ENCODE measurements at regions not wholly inside any gene's neighbourhood (a gene's known extent, or its start where the extent isn't known, plus 50 kb on each side); places are given as distances from the start of the nearest gene placed in this dataset.

DNA sequence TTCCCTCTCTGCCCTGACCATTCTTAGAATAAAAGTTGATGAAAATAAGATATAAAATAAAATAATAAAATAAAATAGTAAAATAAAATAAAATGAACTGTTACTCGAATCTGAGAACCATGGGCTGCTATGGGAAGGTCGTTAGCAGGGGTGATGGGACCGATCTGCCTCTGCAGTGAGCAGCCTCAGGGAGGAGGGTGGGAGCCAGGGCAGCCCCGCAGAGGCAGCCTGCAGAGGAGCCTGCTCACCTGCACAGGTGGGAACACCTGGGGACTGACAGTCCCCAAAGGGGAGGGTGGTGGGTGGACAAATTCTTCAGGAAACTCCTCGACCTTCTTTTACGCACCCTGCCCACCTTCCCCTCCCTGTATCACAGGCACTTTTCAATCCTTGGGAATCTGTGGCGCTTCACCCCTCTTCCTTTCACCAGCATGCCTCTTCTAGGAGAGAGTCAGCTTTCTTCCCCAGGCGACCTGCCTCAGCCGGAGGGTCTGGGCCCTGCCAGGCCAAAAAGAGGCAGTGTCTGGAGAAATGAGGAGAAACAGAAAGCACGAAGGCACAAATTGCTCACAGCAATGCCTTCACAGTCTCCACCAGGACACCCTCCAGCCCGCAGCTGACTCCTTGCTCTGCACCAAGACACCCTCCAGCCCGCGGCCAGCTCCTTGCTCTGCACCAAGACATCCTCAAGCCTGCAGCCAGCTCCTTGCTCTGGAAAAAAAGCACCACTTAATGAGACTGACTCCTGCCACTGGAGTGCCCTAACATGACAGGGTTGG, 368.4 kb upstream of the SHH start:
- peaks cover 25% of the 10 kb centered on the region for H3K27me3 Mint-ChIP-seq (ENCODE audit: low read depth, unreplicated experiment)
- H3K27me3 ChIP-seq (ENCODE audit: insufficient read depth, low read length), result no peaks in the 10 kb centered on the region
- H3K4me3 ChIP-seq (ENCODE audit: insufficient read depth, low read depth, low read length), result no peak overlapping the region
- no peaks in the 10 kb centered on the region for H3K4me1 Mint-ChIP-seq (ENCODE audit: low read depth, unreplicated experiment)
- H4K20me1 ChIP-seq (ENCODE audit: insufficient read depth, low read length), result no peaks in the 10 kb centered on the region
- H2AFZ ChIP-seq (ENCODE audit: low read depth, low read length), result no peak overlapping the region
- no peaks in the 10 kb centered on the region for H3K36me3 Mint-ChIP-seq (ENCODE audit: low read depth, unreplicated experiment)
- no peak overlapping the region for H3K27ac ChIP-seq (ENCODE audit: low read depth, low read length)
- no peak overlapping the region for H3K4me2 ChIP-seq (ENCODE audit: low read length)
- no peaks in the 10 kb centered on the region for H3K36me3 ChIP-seq (ENCODE audit: insufficient read depth, low read length)
- H3K4me1 ChIP-seq (ENCODE audit: insufficient read depth, low read length), result no peaks in the 10 kb centered on the region
- no peak overlapping the region for H3K27ac Mint-ChIP-seq (ENCODE audit: unreplicated experiment)
- peaks cover 9% of the 10 kb centered on the region for H3K9me3 Mint-ChIP-seq (ENCODE audit: unreplicated experiment)
- no peak overlapping the region for H3K9ac ChIP-seq (ENCODE audit: low read length)
- no peak for TF ChIP-seq CTCF (IDR thresholded peaks at IDR 0.05; ENCODE audit: insufficient read depth, low read depth, low read length)
- no peak for TF ChIP-seq EZH2 (IDR thresholded peaks at IDR 0.05; ENCODE audit: insufficient read depth, low read length)
- DNase-seq (ENCODE audit: low read depth), result no peak
- H3K79me2 ChIP-seq (ENCODE audit: insufficient read depth, low read length), result no peaks in the 10 kb centered on the region
- FAIRE-seq, result no peak
- no peaks in the 10 kb centered on the region for H3K9me3 ChIP-seq (ENCODE audit: insufficient read depth, low read depth, low read length)
- no peak overlapping the region for H3K4me3 Mint-ChIP-seq (ENCODE audit: unreplicated experiment)

- Mint-ChIP-seq H3K4me3 (ENCODE audit: unreplicated experiment) (no peak overlapping the region), H3K9me3 (ENCODE audit: unreplicated experiment) (peaks cover 4% of the 10 kb centered on the region), H3K4me1 (ENCODE audit: low read depth, unreplicated experiment) (no peaks in the 10 kb centered on the region), H3K27ac (ENCODE audit: unreplicated experiment) (no peak overlapping the region), H3K27me3 (ENCODE audit: low read depth, unreplicated experiment) (peaks cover 30% of the 10 kb centered on the region), H3K36me3 (ENCODE audit: low read depth, unreplicated experiment) (no peaks in the 10 kb centered on the region)
- no peaks in the 10 kb centered on the region for H3K9me3 ChIP-seq (ENCODE audit: insufficient read depth, low read depth, low read length)
- no peak for TF ChIP-seq CTCF (IDR thresholded peaks at IDR 0.05; ENCODE audit: insufficient read depth, low read depth, low read length)
- no peak for TF ChIP-seq EZH2 (IDR thresholded peaks at IDR 0.05; ENCODE audit: insufficient read depth, low read length)
- H3K79me2 ChIP-seq (ENCODE audit: insufficient read depth, low read length), result no peaks in the 10 kb centered on the region
- no peak overlapping the region for H3K4me2 ChIP-seq (ENCODE audit: low read length)
- H4K20me1 ChIP-seq (ENCODE audit: insufficient read depth, low read length), result no peaks in the 10 kb centered on the region
- FAIRE-seq (no peak), DNase-seq (ENCODE audit: low read depth) (no peak)
- no peak overlapping the region for H2AFZ ChIP-seq (ENCODE audit: low read depth, low read length)
- H3K27me3 ChIP-seq (ENCODE audit: insufficient read depth, low read length), result no peaks in the 10 kb centered on the region
- no peak overlapping the region for H3K4me3 ChIP-seq (ENCODE audit: insufficient read depth, low read depth, low read length)
- no peak overlapping the region for H3K27ac ChIP-seq (ENCODE audit: low read depth, low read length)
- H3K36me3 ChIP-seq (ENCODE audit: insufficient read depth, low read length), result no peaks in the 10 kb centered on the region
- H3K9ac ChIP-seq (ENCODE audit: low read length), result no peak overlapping the region
- H3K4me1 ChIP-seq (ENCODE audit: insufficient read depth, low read length), result no peaks in the 10 kb centered on the region
Measured at GRCh38 chr7:156179872-156180390, 367.7 kb upstream of the SHH start.

DNA sequence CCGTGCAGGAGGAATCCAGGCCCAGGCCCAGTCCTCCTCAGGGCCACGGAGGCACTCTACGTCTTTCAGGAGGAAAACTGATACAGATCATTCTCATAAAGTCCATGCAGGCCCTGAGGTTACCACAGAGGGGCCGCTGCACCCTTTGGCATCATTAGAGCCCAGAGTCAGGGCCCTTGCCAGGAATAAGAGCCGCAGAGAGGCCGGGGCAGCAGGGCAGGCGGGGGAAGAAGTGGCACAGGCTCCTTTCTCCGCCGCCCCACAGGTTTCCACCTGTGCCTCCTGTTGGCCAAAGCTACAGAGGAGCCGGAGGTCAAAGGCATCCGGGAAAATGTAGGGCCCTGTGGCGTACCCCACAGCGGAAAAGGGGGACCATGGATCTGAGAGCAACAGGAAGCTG, 366.6 kb upstream of the SHH start:
- DNase-seq (ENCODE audit: low read depth) (no peak), FAIRE-seq (no peak)

More for the DNA sequence above, 366.6 kb upstream of the SHH start:
- Histone ChIP-seq H3K4me3 (ENCODE audit: insufficient read depth, low read depth, low read length) (no peak overlapping the region), H2AFZ (ENCODE audit: low read depth, low read length) (no peak overlapping the region), H4K20me1 (ENCODE audit: insufficient read depth, low read length) (no peaks in the 10 kb centered on the region), H3K4me2 (ENCODE audit: low read length) (no peak overlapping the region), H3K27ac (ENCODE audit: low read depth, low read length) (no peak overlapping the region), H3K4me1 (ENCODE audit: insufficient read depth, low read length) (no peaks in the 10 kb centered on the region), H3K79me2 (ENCODE audit: insufficient read depth, low read length) (no peaks in the 10 kb centered on the region), H3K9me3 (ENCODE audit: insufficient read depth, low read depth, low read length) (no peaks in the 10 kb centered on the region), H3K27me3 (ENCODE audit: insufficient read depth, low read length) (no peaks in the 10 kb centered on the region), H3K36me3 (ENCODE audit: insufficient read depth, low read length) (no peaks in the 10 kb centered on the region), H3K9ac (ENCODE audit: low read length) (no peak overlapping the region)
- Mint-ChIP-seq H3K4me1 (ENCODE audit: low read depth, unreplicated experiment) (no peaks in the 10 kb centered on the region), H3K9me3 (ENCODE audit: unreplicated experiment) (no peaks in the 10 kb centered on the region), H3K36me3 (ENCODE audit: low read depth, unreplicated experiment) (no peaks in the 10 kb centered on the region), H3K27ac (ENCODE audit: unreplicated experiment) (no peak overlapping the region), H3K27me3 (ENCODE audit: low read depth, unreplicated experiment) (peaks cover 30% of the 10 kb centered on the region), H3K4me3 (ENCODE audit: unreplicated experiment) (no peak overlapping the region)
- TF ChIP-seq CTCF (IDR thresholded peaks at IDR 0.05; ENCODE audit: insufficient read depth, low read depth, low read length) (no peak), EZH2 (IDR thresholded peaks at IDR 0.05; ENCODE audit: insufficient read depth, low read length) (no peak)
